GM12878 (cell line): ENCODE measurements at regions not wholly inside any gene's neighbourhood (a gene's known extent, or its start where the extent isn't known, plus 50 kb on each side); places are given as distances from the start of the nearest gene placed in this dataset.

Experiments
- ATAC-seq: fragments of 200-7000 bp; cut with Tn5 transposase; 3 replicates; pipeline ENCODE4 v1.9.1; 2020; ENCODE audit warnings: mild to moderate bottlenecking, moderate library complexity
- BruUV-seq: library from RNA; stranded (reverse); fragments of 400-500 nt; replicated peaks from 2 replicates; lab custom pipeline; 2021; lab: Mats Ljungman, UMichigan
- CTCF ChIA-PET: fragments of 300-600 bp; sonication (Branson Sonifier 250); formaldehyde crosslinking; extraction: SDS; loops from one replicate; lab custom pipeline; 2021; ENCODE audit warnings: inconsistent platforms; lab: Yijun Ruan, JAX
- POLR2A ChIA-PET: fragments of 350-600 bp; formaldehyde crosslinking; extraction: SDS; loops from one replicate; lab custom pipeline; 2021; ENCODE audit warnings: inconsistent platforms; lab: Charles Lee
- RAD21 ChIA-PET: fragments of 300-600 bp; sonication (Branson Sonifier 250); formaldehyde crosslinking; loops from one replicate; lab custom pipeline; 2023; ENCODE audit warnings: antibody characterized with exemption; ENCODE audit not compliant: unreplicated experiment; lab: Charles Lee
- SMC1A ChIA-PET: fragments of 300-600 bp; sonication (Branson Sonifier 250); formaldehyde crosslinking; loops from one replicate; lab custom pipeline; 2023; ENCODE audit not compliant: unreplicated experiment, uncharacterized antibody; lab: Charles Lee
- DNase-seq: peaks from one replicate; pipeline ENCODE4 v3.0.0-alpha.2; 2011; ENCODE audit warnings: low read depth, low spot score
- FAIRE-seq: peaks from 3 replicates; lab custom pipeline; 2011; peaks lifted over from hg19 to GRCh38; lab: Jason Lieb, UNC
- H2AFZ ChIP-seq: 2 replicates; pipeline ENCODE4 v1.6.0; 2011; ENCODE audit warnings: low read depth, low read length, control low read depth; ENCODE audit not compliant: control insufficient read depth
- H3K27ac ChIP-seq: 2 replicates; pipeline ENCODE4 v1.5.1; 2011; ENCODE audit warnings: control low read depth; ENCODE audit not compliant: control insufficient read depth, insufficient read depth
- H3K27me3 ChIP-seq, 2 experiments: replicated peaks in 1 of 2; 2 replicates each; pipeline versions ENCODE4 v1.6.0 to v1.6.1; 2011; ENCODE audit warnings: low read length in 1 of 2; ENCODE audit not compliant: control insufficient read depth in 2 of 2, insufficient read depth in 2 of 2
- H3K36me3 ChIP-seq, 2 experiments: 2 replicates each; pipeline ENCODE4 v1.5.1; 2011; ENCODE audit warnings: low read length in 1 of 2; ENCODE audit not compliant: control insufficient read depth in 2 of 2, insufficient read depth in 2 of 2
- H3K4me1 ChIP-seq: 2 replicates; pipeline ENCODE4 v1.6.1; 2011; ENCODE audit warnings: mild to moderate bottlenecking, low read length, moderate library complexity, mixed read lengths; ENCODE audit not compliant: control insufficient read depth, insufficient read depth
- H3K4me2 ChIP-seq: 2 replicates; pipeline ENCODE4 v1.6.0; 2011; ENCODE audit warnings: control low read depth; ENCODE audit not compliant: control insufficient read depth, insufficient read depth
- H3K4me3 ChIP-seq: fragments of 200-600 bp; sonication (generic); 2 replicates; pipeline ENCODE4 v1.5.1; 2016
- H3K79me2 ChIP-seq: 2 replicates; pipeline ENCODE4 v1.6.0; 2011; ENCODE audit warnings: low read length; ENCODE audit not compliant: control insufficient read depth, insufficient read depth
- H3K9ac ChIP-seq: 2 replicates; pipeline ENCODE4 v1.8.0; 2011; ENCODE audit warnings: low read length, control low read depth, mixed read lengths; ENCODE audit not compliant: control insufficient read depth, insufficient read depth
- H3K9me3 ChIP-seq: replicated peaks from 3 replicates; pipeline ENCODE4 v1.5.1; 2011; ENCODE audit warnings: mild to moderate bottlenecking, low read length; ENCODE audit not compliant: control insufficient read depth, insufficient read depth
- H4K20me1 ChIP-seq: 2 replicates; pipeline ENCODE4 v1.6.0; 2011; ENCODE audit not compliant: control insufficient read depth, insufficient read depth
- CEBPZ ChIP-seq: fragments of 150-350 bp; IDR thresholded peaks from 2 replicates; pipeline ENCODE4 v1.6.1; 2016; ENCODE audit warnings: low read depth, low read length
- MLLT1 ChIP-seq: fragments of 450-650 bp; IDR thresholded peaks from 2 replicates; pipeline ENCODE4 v1.6.1; 2016; ENCODE audit warnings: mild to moderate bottlenecking
- NRF1 ChIP-seq: conservative IDR thresholded peaks from 2 replicates; pipeline ENCODE4 v1.6.1; 2011; ENCODE audit warnings: mild to moderate bottlenecking, low read depth, low read length, improper control_type of control experiment
- RELA ChIP-seq: fragments of 450-650 bp; IDR thresholded peaks from 2 replicates; pipeline ENCODE4 v1.8.0; 2014; ENCODE audit warnings: borderline replicate concordance; ENCODE audit not compliant: partially characterized antibody
- RUNX3 ChIP-seq: IDR thresholded peaks from 2 replicates; pipeline ENCODE4 v1.6.1; 2012; ENCODE audit warnings: low read length, inconsistent platforms
- SKIL ChIP-seq: fragments of 450-650 bp; IDR thresholded peaks from 2 replicates; pipeline ENCODE4 v1.6.1; 2017; ENCODE audit warnings: mild to moderate bottlenecking, low read depth, inconsistent platforms; ENCODE audit not compliant: poor library complexity, severe bottlenecking
- SMAD5 ChIP-seq: IDR thresholded peaks from 2 replicates; pipeline ENCODE4 v1.6.1; 2016; ENCODE audit warnings: antibody characterized with exemption, low read depth
- SMARCA5 ChIP-seq: fragments of 450-650 bp; IDR thresholded peaks from 2 replicates; pipeline ENCODE4 v1.6.1; 2017; ENCODE audit warnings: mild to moderate bottlenecking
- YBX1 ChIP-seq: fragments of 450-650 bp; IDR thresholded peaks from 2 replicates; pipeline ENCODE4 v1.6.1; 2016; ENCODE audit warnings: antibody characterized with exemption
- ZNF384 ChIP-seq: IDR thresholded peaks from 2 replicates; pipeline ENCODE4 v1.6.1; 2012; ENCODE audit warnings: low read depth, mild to moderate bottlenecking, low read length, improper control_type of control experiment, borderline replicate concordance
- ZNF687 ChIP-seq: fragments of 450-650 bp; IDR thresholded peaks from 2 replicates; pipeline ENCODE4 v1.6.1; 2017; ENCODE audit warnings: mild to moderate bottlenecking, moderate library complexity
- WGBS: methylation state at CpG from one replicate; pipeline ENCODE4 v1.1.6; 2016; ENCODE audit warnings: low lambda C conversion rate; ENCODE audit not compliant: insufficient replicate concordance, insufficient coverage; ENCODE audit errors: missing lambda C conversion rate; 5-methylcytosine and 5-hydroxymethylcytosine counted together
- in situ Hi-C: fragments of 300-500 bp; cut with MboI; formaldehyde crosslinking; loops from 9 replicates; pipeline ENCODE4 v1.14.3; 2018; ENCODE audit warnings: mixed read lengths
- intact Hi-C: fragments of 100-400 bp; cut with micrococcal nuclease; formaldehyde crosslinking; loops from one replicate; pipeline ENCODE4 v1.14.2; 2022; ENCODE audit not compliant: unreplicated experiment
- TF ChIP-seq, protein P1 (sequence below): fragments of 450-650 bp; IDR thresholded peaks from 2 replicates; pipeline ENCODE4 v1.6.1; 2017; ENCODE audit warnings: low read depth, mild to moderate bottlenecking, moderate library complexity

- BruUV-seq: no TSS peak
- intact Hi-C loops: no loop called here
- no peak overlapping the region for H3K4me2 ChIP-seq
- no peak overlapping the region for H2AFZ ChIP-seq
- H3K27ac ChIP-seq: no peak overlapping the region
- FAIRE-seq (no peak), ATAC-seq (no peak), DNase-seq (no peak)
- no peaks in the 10 kb centered on the region for H3K79me2 ChIP-seq
- no peak overlapping the region for H3K4me3 ChIP-seq
- H4K20me1 ChIP-seq: no peaks in the 10 kb centered on the region
- CTCF ChIA-PET: no interaction called here
- in situ Hi-C loops: no loop called here
- H3K9ac ChIP-seq: no peak overlapping the region
- WGBS: 0% methylated on average over 2 of the region's 2 CpGs
- SMC1A ChIA-PET: interaction anchor here (1.3 to 2.3 kb wide), 4 partner anchors 11 to 132 kb away, joined by 3 to 7 read pairs (median 4); no protein-coding TSS in a partner anchor
- POLR2A ChIA-PET: no interaction called here
- H3K4me1 ChIP-seq: no peaks in the 10 kb centered on the region
- no peaks in the 10 kb centered on the region for H3K27me3 ChIP-seq
- H3K9me3 ChIP-seq: peaks cover 6% of the 10 kb centered on the region; the same call in 2 of the 3 replicates
- H3K36me3 ChIP-seq: no peaks in the 10 kb centered on the region
- RAD21 ChIA-PET: no interaction called here
- TF ChIP-seq SKIL (no peak), YBX1 (no peak), MLLT1 (no peak), SMAD5 (no peak), CEBPZ (no peak), ZNF687 (no peak), ZNF384 (no peak), RUNX3 (no peak), RELA (no peak), NRF1 (no peak), SMARCA5 (no peak)
- TF ChIP-seq, protein P1, sequence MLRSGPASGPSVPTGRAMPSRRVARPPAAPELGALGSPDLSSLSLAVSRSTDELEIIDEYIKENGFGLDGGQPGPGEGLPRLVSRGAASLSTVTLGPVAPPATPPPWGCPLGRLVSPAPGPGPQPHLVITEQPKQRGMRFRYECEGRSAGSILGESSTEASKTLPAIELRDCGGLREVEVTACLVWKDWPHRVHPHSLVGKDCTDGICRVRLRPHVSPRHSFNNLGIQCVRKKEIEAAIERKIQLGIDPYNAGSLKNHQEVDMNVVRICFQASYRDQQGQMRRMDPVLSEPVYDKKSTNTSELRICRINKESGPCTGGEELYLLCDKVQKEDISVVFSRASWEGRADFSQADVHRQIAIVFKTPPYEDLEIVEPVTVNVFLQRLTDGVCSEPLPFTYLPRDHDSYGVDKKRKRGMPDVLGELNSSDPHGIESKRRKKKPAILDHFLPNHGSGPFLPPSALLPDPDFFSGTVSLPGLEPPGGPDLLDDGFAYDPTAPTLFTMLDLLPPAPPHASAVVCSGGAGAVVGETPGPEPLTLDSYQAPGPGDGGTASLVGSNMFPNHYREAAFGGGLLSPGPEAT: no peak
Observed at GRCh38 chr3:31319332-31319731, 213.4 kb upstream of the STT3B start.
